ENCODE measurements at regions not wholly inside any gene's neighbourhood (a gene's known extent, or its start where the extent isn't known, plus 50 kb on each side); places are given as distances from the start of the nearest gene placed in this dataset.
"Not testable (repeated sequence)": the region's sequence is repeated elsewhere in the genome, so short reads cannot be mapped to it uniquely, and the experiment has no call there.

GRCh38 chr13:56009418-56009817 is 1131.3 kb upstream of the PRR20A start:
- no peak for DNase-seq (ENCODE audit: low read depth in 4 of 4, low spot score in 3 of 4)

- no peak for DNase-seq (ENCODE audit: low read depth in 4 of 4, low spot score in 3 of 4)
These were observed 1128.1 kb upstream of the PRR20A start for GRCh38 chr13:56012644-56013043.

DNA sequence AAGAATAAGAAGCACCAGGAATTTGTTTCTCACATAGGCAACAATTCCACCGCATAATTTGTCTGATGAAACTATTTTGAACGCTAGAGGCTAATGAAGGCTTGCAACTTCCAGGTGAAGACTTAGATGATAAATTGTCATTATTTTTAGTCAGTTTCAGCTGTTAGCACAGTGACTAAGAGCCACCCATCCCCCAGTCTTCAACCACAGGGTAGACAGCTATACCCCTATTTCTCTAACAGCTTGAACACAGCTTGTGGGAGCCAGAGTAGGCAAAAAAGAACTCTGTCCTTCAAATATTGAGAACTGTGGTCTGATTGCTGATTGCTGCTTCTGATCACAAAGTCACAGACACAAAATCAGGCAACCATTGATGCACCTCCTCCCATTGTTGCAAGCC is 1124.8 kb upstream of the PRR20A start:
- DNase-seq (ENCODE audit: low read depth in 4 of 4, low spot score in 3 of 4): no peak

DNA sequence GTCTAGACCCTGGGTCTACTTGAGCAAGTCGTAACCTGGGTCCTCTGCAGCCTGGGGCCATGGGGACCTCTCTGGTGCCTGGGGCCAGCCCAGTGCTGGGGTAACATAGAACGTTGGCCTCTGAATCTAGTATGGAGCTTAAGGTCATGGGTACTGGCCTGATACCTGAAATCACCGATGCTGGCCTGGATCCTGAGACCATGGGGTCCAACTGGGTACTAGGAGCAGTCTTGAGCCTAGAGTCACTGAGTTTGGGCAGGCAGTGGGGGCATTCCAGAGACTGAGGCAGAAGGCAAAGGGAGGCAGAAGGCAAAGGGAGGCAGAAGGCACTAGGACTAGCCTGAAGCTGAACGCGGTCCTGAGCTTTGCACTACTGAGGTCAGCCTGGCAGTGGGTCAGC is 1121.1 kb upstream of the PRR20A start:
- DNase-seq (ENCODE audit: low read depth in 4 of 4, low spot score in 3 of 4): no peak

DNA sequence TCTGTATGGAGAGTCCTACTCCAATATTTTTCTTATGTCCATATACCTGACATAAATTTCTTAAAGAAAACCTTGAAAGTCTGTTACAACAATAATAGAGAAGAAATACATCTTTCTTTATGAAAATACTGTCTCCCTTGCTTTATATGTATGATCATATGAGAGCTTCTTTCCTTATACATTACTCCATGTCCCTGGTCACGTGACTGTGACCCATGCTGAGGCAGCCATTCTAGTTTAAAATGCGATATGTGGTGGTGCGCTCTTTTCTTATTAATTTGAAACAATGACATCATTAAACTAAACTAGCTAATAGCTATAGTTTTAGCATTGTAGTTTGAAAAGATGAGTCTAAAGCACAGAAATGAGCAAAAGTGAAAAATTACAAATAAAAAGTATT is 1120.3 kb upstream of the PRR20A start:
- DNase-seq (ENCODE audit: low read depth in 4 of 4, low spot score in 3 of 4): no peak

DNA sequence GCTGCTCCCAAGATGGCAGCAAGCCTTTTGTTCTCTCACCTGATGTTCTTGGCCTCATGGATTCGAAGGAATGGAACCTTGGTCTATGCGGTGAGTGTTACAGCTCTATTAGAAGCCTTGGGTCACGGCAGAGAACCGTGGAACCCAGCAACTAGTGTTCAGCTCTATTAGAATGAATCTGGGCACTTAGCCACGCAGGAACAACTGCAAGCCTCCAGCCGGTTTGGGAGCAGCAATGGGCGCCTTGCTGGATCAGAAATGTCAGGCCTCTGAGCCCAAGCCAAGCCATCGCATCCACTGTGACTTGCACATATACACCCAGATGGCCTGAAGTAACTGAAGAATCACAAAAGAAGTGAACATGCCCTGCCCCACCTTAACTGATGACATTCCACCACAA is 1100.7 kb upstream of the PRR20A start:
- no peak for DNase-seq (ENCODE audit: low read depth in 4 of 4, low spot score in 3 of 4)

- DNase-seq (ENCODE audit: low read depth in 4 of 4, low spot score in 3 of 4): no peak
These were observed 1074.4 kb upstream of the PRR20A start for GRCh38 chr13:56066321-56066720.

GRCh38 chr13:56102641-56103040 is 1038.1 kb upstream of the PRR20A start:
- no peak for DNase-seq (ENCODE audit: low read depth in 4 of 4, low spot score in 3 of 4)

DNA sequence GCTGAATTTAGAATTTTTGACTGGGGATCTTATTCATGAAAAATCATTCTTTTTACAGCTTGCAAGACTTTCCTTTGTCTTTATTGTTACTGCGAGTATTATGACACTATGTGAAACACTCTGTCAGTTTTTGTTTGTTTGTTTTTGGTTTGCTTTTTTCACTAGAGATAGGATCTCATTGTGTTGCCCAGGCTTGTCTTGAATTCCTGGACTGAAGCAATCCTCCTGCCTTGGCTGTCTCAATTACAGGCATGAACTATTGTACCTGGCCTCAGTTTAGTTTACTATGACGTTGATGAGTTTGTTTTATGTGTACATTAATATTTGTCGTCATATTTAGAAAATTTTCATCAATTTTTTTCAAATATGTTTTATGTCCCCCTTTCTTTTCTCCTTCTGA is 1030.0 kb upstream of the PRR20A start:
- DNase-seq (ENCODE audit: low read depth in 4 of 4, low spot score in 3 of 4): no peak

DNA sequence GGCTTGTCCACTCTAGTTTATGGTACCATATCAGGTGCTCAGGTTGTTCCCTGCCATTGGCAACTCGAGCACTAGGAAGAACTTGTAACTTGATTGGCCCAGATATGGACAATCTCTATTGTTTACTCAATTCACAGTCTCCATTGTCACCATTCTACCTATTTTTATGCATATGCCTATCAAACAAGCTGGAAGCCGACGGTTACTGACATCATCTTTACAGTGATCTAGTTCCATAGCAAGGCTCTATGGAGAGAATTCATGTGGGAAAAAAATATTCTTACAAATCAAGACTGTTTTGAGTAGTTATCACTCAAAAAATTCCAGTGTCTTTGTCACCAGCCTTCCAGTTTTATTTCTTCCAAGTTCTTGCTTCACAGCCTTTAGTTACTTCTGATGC is 1006.2 kb upstream of the PRR20A start:
- no peak for DNase-seq (ENCODE audit: low read depth in 4 of 4, low spot score in 3 of 4)

GRCh38 chr13:56166864-56167263 is 973.9 kb upstream of the PRR20A start:
- DNase-seq (ENCODE audit: low read depth in 4 of 4, low spot score in 3 of 4): no peak

DNA sequence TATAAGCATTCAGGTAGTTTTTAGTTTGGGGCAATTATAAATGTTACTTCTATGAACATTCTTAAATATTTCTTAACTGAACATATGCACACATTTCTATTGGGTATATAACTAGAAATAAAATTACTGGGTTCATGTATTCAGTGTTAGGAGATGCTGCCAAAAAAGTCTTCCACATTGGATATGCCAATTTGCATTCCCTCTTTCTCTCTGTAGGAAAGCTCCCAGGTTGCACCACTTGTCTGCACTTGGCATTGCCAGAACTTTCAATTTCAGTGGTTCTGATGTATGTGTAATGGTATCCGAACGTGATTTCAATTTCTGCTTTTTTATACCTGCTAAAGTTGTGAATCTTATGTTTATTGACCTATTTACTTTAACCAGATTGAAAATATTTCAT is 972.1 kb upstream of the PRR20A start:
- no peak for DNase-seq (ENCODE audit: low read depth in 4 of 4, low spot score in 3 of 4)

- no peak for DNase-seq (ENCODE audit: low read depth in 4 of 4, low spot score in 3 of 4)
These were observed 967.4 kb upstream of the PRR20A start for GRCh38 chr13:56173346-56173745.

DNA sequence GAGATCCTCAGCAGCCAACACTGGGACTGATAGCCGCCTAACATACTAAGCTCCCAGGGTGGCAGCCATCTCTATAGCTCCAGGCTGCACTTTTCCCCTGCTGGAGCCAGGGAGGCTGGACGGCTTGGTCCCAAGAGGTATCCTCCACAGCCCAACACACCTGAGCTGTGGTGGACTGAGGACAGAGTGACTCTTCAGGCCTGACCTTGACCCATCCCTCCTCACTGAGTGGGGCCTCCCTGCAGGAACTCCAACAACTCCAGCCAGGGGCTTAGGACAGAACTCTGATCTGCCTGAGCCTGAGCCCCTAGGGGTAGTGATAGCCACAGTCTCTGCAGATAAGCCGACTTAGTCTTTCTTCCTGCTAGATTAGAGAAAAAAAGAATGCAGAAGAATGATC is 958.1 kb upstream of the PRR20A start:
- DNase-seq (ENCODE audit: low read depth in 4 of 4, low spot score in 3 of 4): no peak

DNA sequence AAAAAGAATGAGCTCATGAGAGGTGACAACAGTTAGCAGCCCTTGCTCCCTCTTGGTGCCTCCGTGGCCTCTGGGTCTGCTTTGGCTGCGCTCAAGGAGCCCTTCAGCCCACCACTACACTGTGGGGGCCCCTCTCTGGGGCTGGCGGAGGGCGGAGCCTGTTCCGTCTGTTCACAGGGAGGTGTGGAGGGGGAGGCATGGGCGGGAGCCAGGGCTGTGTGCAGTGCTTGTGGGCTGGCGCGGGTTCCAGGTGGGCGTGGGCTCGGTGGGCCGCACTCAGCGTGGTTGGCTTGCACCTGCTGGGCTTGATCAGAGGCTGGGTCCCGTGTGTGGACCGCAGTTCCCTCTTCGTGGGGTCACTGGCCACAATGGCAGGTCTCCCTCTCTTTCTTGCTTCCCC is 953.4 kb upstream of the PRR20A start:
- DNase-seq (ENCODE audit: low read depth in 4 of 4, low spot score in 3 of 4): no peak

DNA sequence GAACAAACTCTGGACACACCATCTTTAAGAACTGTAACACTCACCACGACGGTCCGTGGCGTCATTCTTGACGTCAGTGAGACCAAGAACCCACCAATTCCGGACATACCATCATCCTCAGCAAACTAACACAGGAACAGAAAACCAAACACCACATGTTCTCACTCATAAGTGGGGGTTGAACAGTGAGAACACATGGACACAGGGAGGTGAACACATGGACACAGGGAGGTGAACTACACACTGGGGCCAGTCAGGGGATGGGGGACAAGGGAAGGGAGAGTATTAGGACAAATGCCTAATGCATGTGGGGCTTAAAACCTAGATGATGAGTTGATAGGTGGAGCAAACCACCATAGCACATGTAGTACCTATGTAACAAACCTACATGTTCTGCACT is 952.1 kb upstream of the PRR20A start:
- DNase-seq (ENCODE audit: low read depth in 4 of 4, low spot score in 3 of 4): not testable (repeated sequence)

DNA sequence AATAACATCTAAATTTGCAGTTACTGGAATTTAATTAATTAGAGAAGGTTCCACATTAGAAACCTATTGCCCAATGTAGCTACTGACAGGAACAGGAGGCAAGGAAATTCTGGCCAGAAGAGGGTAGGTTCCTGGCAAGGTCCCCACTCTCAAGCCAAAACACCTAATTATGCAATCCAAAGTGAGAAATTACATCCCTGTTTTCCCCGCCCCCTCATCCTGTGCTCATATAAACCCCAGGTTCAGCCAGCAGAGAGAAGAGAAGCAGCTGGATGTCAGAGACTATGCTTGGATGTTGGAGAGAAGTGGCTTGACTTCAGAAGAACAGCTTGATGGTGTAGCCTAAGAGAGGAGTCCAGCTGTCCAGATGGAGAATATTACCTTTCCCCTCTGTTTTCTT is 951.3 kb upstream of the PRR20A start:
- no peak for DNase-seq (ENCODE audit: low read depth in 4 of 4, low spot score in 3 of 4)

GRCh38 chr13:56189978-56190377 is 950.7 kb upstream of the PRR20A start:
- DNase-seq (ENCODE audit: low read depth in 4 of 4, low spot score in 3 of 4): no peak

DNA sequence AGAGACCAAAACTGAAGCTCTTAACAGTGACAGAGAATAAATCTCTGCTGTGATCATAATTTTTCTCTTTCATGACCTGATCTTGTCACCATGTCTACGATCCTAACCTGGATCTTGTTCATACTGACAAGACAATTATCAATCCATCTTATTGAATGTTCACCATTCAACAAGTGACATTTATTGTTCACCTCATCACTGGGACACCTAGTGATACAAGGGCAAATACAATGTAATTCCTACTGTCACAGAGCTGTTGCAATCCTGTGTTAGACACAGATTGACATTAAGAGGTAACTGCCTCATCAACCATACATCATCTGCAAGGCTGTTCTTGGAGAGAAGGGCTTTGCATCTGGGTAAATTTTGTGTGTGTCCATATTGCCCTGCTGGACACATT is 942.4 kb upstream of the PRR20A start:
- DNase-seq (ENCODE audit: low read depth in 4 of 4, low spot score in 3 of 4): no peak

- no peak for DNase-seq (ENCODE audit: low read depth in 4 of 4, low spot score in 3 of 4)
These were observed 938.9 kb upstream of the PRR20A start for GRCh38 chr13:56201834-56202233.

- no peak for DNase-seq (ENCODE audit: low read depth in 4 of 4, low spot score in 3 of 4)
These were observed 924.5 kb upstream of the PRR20A start for GRCh38 chr13:56216221-56216620.

- DNase-seq (ENCODE audit: low read depth in 4 of 4, low spot score in 3 of 4): no peak
These were observed 893.0 kb upstream of the PRR20A start for GRCh38 chr13:56247692-56248091.

GRCh38 chr13:56271686-56272085 is 869.0 kb upstream of the PRR20A start:
- DNase-seq (ENCODE audit: low read depth in 4 of 4, low spot score in 3 of 4): no peak

Measured in left renal pelvis (tissue), 4 donors.